ENCODE measurements at regions not wholly inside any gene's neighbourhood (a gene's known extent, or its start where the extent isn't known, plus 50 kb on each side); places are given as distances from the start of the nearest gene placed in this dataset.

GRCh38 chr1:117751321-117751720 is 145.5 kb downstream of the TENT5C start:
- Mint-ChIP-seq H3K27ac (no peak overlapping the region), H3K4me3 (no peak overlapping the region), H3K36me3 (no peaks in the 10 kb centered on the region), H3K27me3 (peaks cover 14% of the 10 kb centered on the region), H3K4me1 (ENCODE audit: unreplicated experiment) (no peaks in the 10 kb centered on the region), H3K9me3 (peaks cover under 1% of the 10 kb centered on the region)
- no peak for DNase-seq (ENCODE audit: extremely low spot score, unreplicated experiment)
- TF ChIP-seq CTCF (conservative IDR thresholded peaks at IDR 0.05): no peak

- no peaks in the 10 kb centered on the region for H3K9me3 Mint-ChIP-seq
Measured at GRCh38 chr1:117752661-117753060, 146.8 kb downstream of the TENT5C start.

GRCh38 chr1:117753232-117753631 is 147.4 kb downstream of the TENT5C start:
- H3K27me3 Mint-ChIP-seq: peaks cover 18% of the 10 kb centered on the region
- no peak overlapping the region for H3K4me3 Mint-ChIP-seq
- peaks cover under 1% of the 10 kb centered on the region for H3K4me1 Mint-ChIP-seq (ENCODE audit: unreplicated experiment)
- H3K27ac Mint-ChIP-seq: no peak overlapping the region
- no peaks in the 10 kb centered on the region for H3K9me3 Mint-ChIP-seq
- DNase-seq (ENCODE audit: extremely low spot score, unreplicated experiment): no peak
- TF ChIP-seq CTCF (conservative IDR thresholded peaks at IDR 0.05): no peak
- H3K36me3 Mint-ChIP-seq: no peaks in the 10 kb centered on the region

More at GRCh38 chr1:117752661-117753060, 146.8 kb downstream of the TENT5C start:
- Mint-ChIP-seq H3K4me3 (no peak overlapping the region), H3K27me3 (peaks cover 18% of the 10 kb centered on the region), H3K27ac (no peak overlapping the region), H3K4me1 (ENCODE audit: unreplicated experiment) (no peaks in the 10 kb centered on the region), H3K36me3 (no peaks in the 10 kb centered on the region)
- DNase-seq (ENCODE audit: extremely low spot score, unreplicated experiment): no peak
- TF ChIP-seq CTCF (conservative IDR thresholded peaks at IDR 0.05): no peak

GRCh38 chr1:117753652-117754051 is 147.8 kb downstream of the TENT5C start:
- no peak overlapping the region for H3K4me3 Mint-ChIP-seq
- no peaks in the 10 kb centered on the region for H3K36me3 Mint-ChIP-seq
- H3K27ac Mint-ChIP-seq: no peak overlapping the region
- H3K4me1 Mint-ChIP-seq (ENCODE audit: unreplicated experiment): peaks cover 4% of the 10 kb centered on the region
- no peak for DNase-seq (ENCODE audit: extremely low spot score, unreplicated experiment)
- no peaks in the 10 kb centered on the region for H3K9me3 Mint-ChIP-seq
- peaks cover 22% of the 10 kb centered on the region for H3K27me3 Mint-ChIP-seq
- no peak for TF ChIP-seq CTCF (conservative IDR thresholded peaks at IDR 0.05)

- Mint-ChIP-seq H3K4me1 (ENCODE audit: unreplicated experiment) (peaks cover 10% of the 10 kb centered on the region), H3K36me3 (no peaks in the 10 kb centered on the region), H3K27me3 (peaks cover 26% of the 10 kb centered on the region), H3K9me3 (no peaks in the 10 kb centered on the region), H3K27ac (no peak overlapping the region), H3K4me3 (no peak overlapping the region)
- peak; percentile 81 for TF ChIP-seq CTCF (conservative IDR thresholded peaks at IDR 0.05)
- no peak for DNase-seq (ENCODE audit: extremely low spot score, unreplicated experiment)
Measured at GRCh38 chr1:117754061-117754969, 148.5 kb downstream of the TENT5C start.
